NB4 (cell line): ENCODE measurements at regions not wholly inside any gene's neighbourhood (a gene's known extent, or its start where the extent isn't known, plus 50 kb on each side); places are given as distances from the start of the nearest gene placed in this dataset.

Source experiments
- DNase-seq: peaks from one replicate; pipeline ENCODE4 v3.0.0; 2010; ENCODE audit warnings: low read depth
- H3K4me3 ChIP-seq: one replicate; pipeline ENCODE4 v1.5.1; 2011; ENCODE audit warnings: mild to moderate bottlenecking, low read depth, low read length, moderate library complexity
- MAX ChIP-seq: IDR thresholded peaks from 2 replicates; pipeline ENCODE4 v1.6.1; 2011; ENCODE audit warnings: low read depth, low read length
- MYC ChIP-seq: IDR thresholded peaks from 2 replicates; pipeline ENCODE4 v1.6.1; 2011; ENCODE audit warnings: low read depth, low read length
- POLR2A ChIP-seq: IDR thresholded peaks from 2 replicates; pipeline ENCODE4 v1.6.1; 2011; ENCODE audit warnings: mild to moderate bottlenecking; ENCODE audit not compliant: insufficient read length; ENCODE audit errors: extremely low read depth
- TF ChIP-seq, protein P1 (sequence below): IDR thresholded peaks from one replicate; pipeline ENCODE4 v1.5.1; 2012; ENCODE audit warnings: low read depth, low read length

GRCh38 chr5:97658116-97658900, 475.3 kb upstream of the RIOK2 start:
- H3K4me3 ChIP-seq, result no peak overlapping the region
- no peak for TF ChIP-seq MYC
- TF ChIP-seq POLR2A, result no peak
- TF ChIP-seq MAX, result no peak
- TF ChIP-seq, protein P1, sequence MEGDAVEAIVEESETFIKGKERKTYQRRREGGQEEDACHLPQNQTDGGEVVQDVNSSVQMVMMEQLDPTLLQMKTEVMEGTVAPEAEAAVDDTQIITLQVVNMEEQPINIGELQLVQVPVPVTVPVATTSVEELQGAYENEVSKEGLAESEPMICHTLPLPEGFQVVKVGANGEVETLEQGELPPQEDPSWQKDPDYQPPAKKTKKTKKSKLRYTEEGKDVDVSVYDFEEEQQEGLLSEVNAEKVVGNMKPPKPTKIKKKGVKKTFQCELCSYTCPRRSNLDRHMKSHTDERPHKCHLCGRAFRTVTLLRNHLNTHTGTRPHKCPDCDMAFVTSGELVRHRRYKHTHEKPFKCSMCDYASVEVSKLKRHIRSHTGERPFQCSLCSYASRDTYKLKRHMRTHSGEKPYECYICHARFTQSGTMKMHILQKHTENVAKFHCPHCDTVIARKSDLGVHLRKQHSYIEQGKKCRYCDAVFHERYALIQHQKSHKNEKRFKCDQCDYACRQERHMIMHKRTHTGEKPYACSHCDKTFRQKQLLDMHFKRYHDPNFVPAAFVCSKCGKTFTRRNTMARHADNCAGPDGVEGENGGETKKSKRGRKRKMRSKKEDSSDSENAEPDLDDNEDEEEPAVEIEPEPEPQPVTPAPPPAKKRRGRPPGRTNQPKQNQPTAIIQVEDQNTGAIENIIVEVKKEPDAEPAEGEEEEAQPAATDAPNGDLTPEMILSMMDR, result no peak

DNA sequence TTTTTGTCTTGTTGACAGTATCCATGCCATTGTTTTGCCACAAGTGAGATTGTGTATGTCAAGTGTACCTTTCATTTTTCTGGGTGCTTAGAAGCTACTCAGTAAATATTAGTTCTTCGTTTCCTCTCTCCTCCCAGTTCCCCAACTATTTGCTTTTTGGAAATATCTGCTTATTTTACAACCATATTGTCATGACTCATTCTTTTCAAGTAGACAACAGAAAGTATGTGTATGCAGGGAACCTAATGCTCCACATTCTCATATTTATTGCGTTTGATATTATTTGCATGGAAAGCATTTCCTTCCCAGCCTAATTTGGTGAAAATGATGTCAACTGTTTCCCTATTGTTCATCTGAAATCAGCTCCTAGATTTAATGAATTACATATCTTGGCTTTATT, 483.7 kb upstream of the RIOK2 start:
- no peak for TF ChIP-seq MYC
- no peak for TF ChIP-seq MAX
- TF ChIP-seq, protein P1, result no peak
- TF ChIP-seq POLR2A, result no peak
- H3K4me3 ChIP-seq, result no peak overlapping the region
- DNase-seq, result no peak

More at GRCh38 chr5:97658116-97658900, 475.3 kb upstream of the RIOK2 start:
- DNase-seq, result no peak

DNA sequence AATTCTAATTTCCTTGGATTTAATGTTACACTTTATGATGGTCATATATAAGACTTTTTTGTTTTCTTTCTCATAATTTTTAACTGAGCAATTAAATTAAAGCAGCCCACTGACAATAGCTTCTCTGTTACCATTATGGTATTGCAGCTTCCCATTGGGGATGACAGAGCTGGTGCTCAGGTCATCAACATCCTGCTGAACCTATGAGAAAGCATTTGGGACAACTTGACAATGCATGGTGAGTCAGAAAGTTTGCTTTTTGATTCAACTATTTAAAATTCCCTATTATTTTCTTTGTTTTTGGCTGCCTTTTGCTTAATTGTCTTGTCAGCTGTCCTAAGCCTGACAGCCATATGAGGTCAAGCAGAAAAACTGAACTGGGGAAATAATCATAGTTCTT, 487.4 kb upstream of the RIOK2 start:
- TF ChIP-seq MAX, result no peak
- TF ChIP-seq POLR2A, result no peak
- TF ChIP-seq, protein P1, result no peak
- no peak for DNase-seq
- H3K4me3 ChIP-seq, result no peak overlapping the region

GRCh38 chr5:97676608-97677007, 493.6 kb upstream of the RIOK2 start:
- H3K4me3 ChIP-seq, result no peak overlapping the region
- DNase-seq, result no peak
- TF ChIP-seq POLR2A (no peak), MYC (no peak), MAX (no peak)
- TF ChIP-seq, protein P1, result no peak

- no peak overlapping the region for H3K4me3 ChIP-seq
- TF ChIP-seq MAX (no peak), POLR2A (no peak), MYC (no peak)
- TF ChIP-seq, protein P1, result no peak
- DNase-seq, result no peak
Observed at GRCh38 chr5:97694091-97694490, 511.0 kb upstream of the RIOK2 start.
